Endothelial cell of umbilical vein (primary cell): ENCODE measurements at regions not wholly inside any gene's neighbourhood (a gene's known extent, or its start where the extent isn't known, plus 50 kb on each side); places are given as distances from the start of the nearest gene placed in this dataset.

Experiments used
- BruUV-seq: library from RNA; stranded (reverse); fragments of 400-500 nt; replicated peaks from 2 replicates; lab custom pipeline; 2021; lab: Mats Ljungman, UMichigan
- CTCF ChIA-PET: fragments of 300-600, 350-600 bp; sonication (Branson Sonifier 250); formaldehyde crosslinking; loops from one replicate; lab custom pipeline; 2021; ENCODE audit warnings: antibody characterized with exemption, inconsistent platforms; lab: Charles Lee
- POLR2A ChIA-PET: fragments of 300-600, 350-600 bp; sonication (Branson Sonifier 250); formaldehyde crosslinking; loops from one replicate; lab custom pipeline; 2021; ENCODE audit warnings: antibody characterized with exemption, inconsistent platforms; lab: Charles Lee
- DNase-seq: peaks from one replicate; pipeline ENCODE4 v3.0.0-alpha.2; 2011; ENCODE audit warnings: low read depth, low spot score
- FAIRE-seq: peaks from 2 replicates; lab custom pipeline; 2011; peaks lifted over from hg19 to GRCh38; lab: Jason Lieb, UNC
- H2AFZ ChIP-seq: 2 replicates; pipeline ENCODE4 v1.6.0; 2012; ENCODE audit warnings: low read depth, low read length, control low read depth, inconsistent platforms
- H3K27ac ChIP-seq: 2 replicates; pipeline ENCODE4 v1.5.1; 2011; ENCODE audit warnings: low read depth, mild to moderate bottlenecking, control low read depth, low read length, moderate library complexity; ENCODE audit not compliant: insufficient read depth
- H3K27me3 ChIP-seq, 2 experiments: 2 replicates each; pipeline versions ENCODE4 v1.6.0 to v1.6.1; 2011; ENCODE audit warnings: low read length in 2 of 2, mixed read lengths in 1 of 2; ENCODE audit not compliant: control insufficient read depth in 2 of 2, insufficient read depth in 2 of 2
- H3K36me3 ChIP-seq, 2 experiments: 2 replicates in 1 of 2; 3 replicates in 1 of 2; pipeline ENCODE4 v1.5.1; 2011; ENCODE audit warnings: low read length in 2 of 2, mild to moderate bottlenecking in 1 of 2, moderate library complexity in 1 of 2; ENCODE audit not compliant: control insufficient read depth in 2 of 2, insufficient read depth in 2 of 2; ENCODE audit errors: extremely low read depth in 1 of 2
- H3K4me1 ChIP-seq: 3 replicates; pipeline ENCODE4 v1.5.1; 2011; ENCODE audit warnings: mild to moderate bottlenecking, low read length; ENCODE audit not compliant: control insufficient read depth, insufficient read depth; ENCODE audit errors: extremely low read depth
- H3K4me2 ChIP-seq: 2 replicates; pipeline ENCODE4 v1.6.1; 2011; ENCODE audit warnings: low read length, control low read depth, mixed read lengths; ENCODE audit not compliant: insufficient read depth
- H3K4me3 ChIP-seq, 3 experiments: fragments of 200-600 bp in 1 of 3; sonication (generic), shearing (Covaris generic) in 1 of 3; replicated peaks in 1 of 3; 2 replicates each; pipeline ENCODE4 v1.5.1; 2011 to 2016; ENCODE audit warnings: control low read depth in 3 of 3, low read length in 3 of 3, mild to moderate bottlenecking in 2 of 3, inconsistent platforms in 1 of 3, low read depth in 1 of 3, moderate library complexity in 1 of 3; ENCODE audit not compliant: insufficient read depth in 1 of 3
- H3K79me2 ChIP-seq: 2 replicates; pipeline ENCODE4 v1.6.0; 2012; ENCODE audit warnings: low read length, inconsistent platforms; ENCODE audit not compliant: control insufficient read depth, insufficient read depth
- H3K9ac ChIP-seq: replicated peaks from 2 replicates; pipeline ENCODE3; 2011; ENCODE audit warnings: low read length, control low read depth; ENCODE audit not compliant: insufficient read depth; ENCODE audit errors: extremely low read depth
- H3K9me1 ChIP-seq: replicated peaks from 3 replicates; pipeline ENCODE4 v1.6.0; 2011; ENCODE audit warnings: mild to moderate bottlenecking, low read length; ENCODE audit not compliant: control insufficient read depth, insufficient read depth; ENCODE audit errors: extremely low read depth
- H3K9me3 ChIP-seq: replicated peaks from 2 replicates; pipeline ENCODE4 v1.5.1; 2012; ENCODE audit warnings: low read length, inconsistent platforms; ENCODE audit not compliant: control insufficient read depth, insufficient read depth
- H4K20me1 ChIP-seq: replicated peaks from 2 replicates; pipeline ENCODE3; 2011; ENCODE audit warnings: mild to moderate bottlenecking, low read length; ENCODE audit not compliant: control insufficient read depth, insufficient read depth; ENCODE audit errors: extremely low read depth
- CTCF ChIP-seq, 2 donors: IDR thresholded peaks; 1 replicate in 1 of 2; 2 replicates in 1 of 2; pipeline ENCODE4 v1.5.1; 2011; ENCODE audit warnings: low read length in 2 of 2, mild to moderate bottlenecking in 2 of 2, moderate library complexity in 2 of 2, control low read depth in 1 of 2, inconsistent platforms in 1 of 2, low read depth in 1 of 2; ENCODE audit not compliant: insufficient read depth in 1 of 2; ENCODE audit errors: extremely low read depth in 1 of 2
- EZH2 ChIP-seq: IDR thresholded peaks from 2 replicates; pipeline ENCODE4 v1.6.1; 2012; ENCODE audit warnings: borderline replicate concordance, low read depth, mild to moderate bottlenecking, moderate library complexity, low read length, inconsistent platforms; ENCODE audit not compliant: severe bottlenecking
- FOS ChIP-seq: IDR thresholded peaks from 2 replicates; pipeline ENCODE4 v1.6.1; 2011; ENCODE audit warnings: mild to moderate bottlenecking, low read length, moderate library complexity, borderline replicate concordance; ENCODE audit not compliant: insufficient read depth
- GATA2 ChIP-seq: IDR thresholded peaks from 2 replicates; pipeline ENCODE4 v1.7.0; 2011; ENCODE audit warnings: low read depth, mild to moderate bottlenecking, moderate library complexity, mixed read lengths, low read length; ENCODE audit not compliant: insufficient read length, insufficient read depth
- JUN ChIP-seq: IDR thresholded peaks from 2 replicates; pipeline ENCODE4 v1.6.1; 2011; ENCODE audit warnings: borderline replicate concordance, low read depth; ENCODE audit not compliant: insufficient read length, insufficient read depth
- MAX ChIP-seq: IDR thresholded peaks from 2 replicates; pipeline ENCODE4 v1.6.1; 2011; ENCODE audit not compliant: insufficient read depth, insufficient read length
- MYC ChIP-seq: IDR thresholded peaks from one replicate; pipeline ENCODE4 v1.6.1; 2011; ENCODE audit warnings: mild to moderate bottlenecking, low read depth, low read length
- POLR2A ChIP-seq: IDR thresholded peaks from 2 replicates; pipeline ENCODE4 v1.6.1; 2012; ENCODE audit warnings: low read depth, mild to moderate bottlenecking, control low read depth, low read length
- POLR2AphosphoS5 ChIP-seq: IDR thresholded peaks from 2 replicates; pipeline ENCODE4 v1.6.1; 2012; ENCODE audit warnings: low read depth, mild to moderate bottlenecking, control low read depth, low read length, moderate library complexity; ENCODE audit not compliant: insufficient read depth
- dilution Hi-C: fragments of 300-500 bp; cut with MboI; formaldehyde crosslinking; loops from one replicate; pipeline ENCODE4 v1.15.0; 2019; ENCODE audit warnings: low sequenced_read_pairs; ENCODE audit not compliant: extremely low pct_ligation_motif_present
- intact Hi-C: fragments of 100-400 bp; cut with micrococcal nuclease; formaldehyde crosslinking; loops from one replicate; pipeline ENCODE4 v1.10.0; 2022

GRCh38 chr5:133831491-133832224, 136.8 kb downstream of the C5orf15 start:
- Histone ChIP-seq H3K27me3 (no peaks in the 10 kb centered on the region), H3K4me3 (peak overlapping the region in 1 of 3 experiments; percentile 29)
- POLR2A ChIA-PET, result no interaction called here

More at GRCh38 chr5:133831491-133832224, 136.8 kb downstream of the C5orf15 start:
- H3K9ac ChIP-seq, result peak overlapping the region; percentile 57
- peaks cover 23% of the 10 kb centered on the region for H3K4me1 ChIP-seq
- intact Hi-C loops, result no loop called here
- TF ChIP-seq JUN (no peak), EZH2 (no peak), POLR2A (peak; percentile 40), FOS (peak; percentile 59), GATA2 (peak; percentile 90), MYC (no peak), MAX (no peak), CTCF (IDR thresholded peaks at IDR 0.05; ENCODE audit: extremely low read depth in 1 of 2, insufficient read depth in 1 of 2, low read depth in 1 of 2, low read length in 2 of 2) (no peak), POLR2AphosphoS5 (peak; percentile 62)
- CTCF ChIA-PET, result interaction anchor here (0.8 to 2.5 kb wide), 8 partner anchors 14 to 408 kb away, joined by 3 to 12 read pairs (median 5); no protein-coding TSS in a partner anchor
- no peaks in the 10 kb centered on the region for H3K9me3 ChIP-seq
- no peaks in the 10 kb centered on the region for H3K79me2 ChIP-seq
- no peaks in the 10 kb centered on the region for H3K36me3 ChIP-seq
- peak; percentile 92 for DNase-seq
- FAIRE-seq, result peak; percentile 96
- peak overlapping the region; percentile 84 for H3K4me2 ChIP-seq
- H4K20me1 ChIP-seq, result no peaks in the 10 kb centered on the region
- peak overlapping the region; percentile 83 for H2AFZ ChIP-seq
- H3K9me1 ChIP-seq, result no peaks in the 10 kb centered on the region
- BruUV-seq, result no TSS peak
- H3K27ac ChIP-seq, result peak overlapping the region; percentile 83
- dilution Hi-C loops, result no loop called here
